ENCODE measurements at regions not wholly inside any gene's neighbourhood (a gene's known extent, or its start where the extent isn't known, plus 50 kb on each side); places are given as distances from the start of the nearest gene placed in this dataset.

GRCh38 chr18:59758106-59758505 is 60.9 kb upstream of the CCBE1 start:
- Histone ChIP-seq H3K36me3 (ENCODE audit: insufficient read depth, insufficient read length, low read length) (no peaks in the 10 kb centered on the region), H3K4me1 (ENCODE audit: insufficient read depth, insufficient read length) (no peaks in the 10 kb centered on the region), H3K9me3 (ENCODE audit: insufficient read depth, low read length) (no peaks in the 10 kb centered on the region), H3K27me3 (ENCODE audit: insufficient read depth, insufficient read length) (no peaks in the 10 kb centered on the region), H3K4me3 (ENCODE audit: insufficient read length, low read depth) (no peak overlapping the region), H3K9ac (ENCODE audit: insufficient read length, low read depth) (no peak overlapping the region)
- no peak for TF ChIP-seq YY1 (IDR thresholded peaks at IDR 0.05; ENCODE audit: insufficient read depth, insufficient read length)
- TF ChIP-seq ZNF274 (IDR thresholded peaks at IDR 0.05; ENCODE audit: low read depth, low read length), result no peak
- no peak for TF ChIP-seq SUZ12 (IDR thresholded peaks at IDR 0.05; ENCODE audit: extremely low read depth, insufficient read depth, insufficient read length)
- DNase-seq (ENCODE audit: low read depth, low spot score), result no peak

GRCh38 chr18:59752666-59753065 is 55.4 kb upstream of the CCBE1 start:
- Histone ChIP-seq H3K4me3 (ENCODE audit: insufficient read length, low read depth) (no peak overlapping the region), H3K36me3 (ENCODE audit: insufficient read depth, insufficient read length, low read length) (no peaks in the 10 kb centered on the region), H3K4me1 (ENCODE audit: insufficient read depth, insufficient read length) (no peaks in the 10 kb centered on the region), H3K9me3 (ENCODE audit: insufficient read depth, low read length) (no peaks in the 10 kb centered on the region), H3K9ac (ENCODE audit: insufficient read length, low read depth) (no peak overlapping the region), H3K27me3 (ENCODE audit: insufficient read depth, insufficient read length) (no peaks in the 10 kb centered on the region)
- DNase-seq (ENCODE audit: low read depth, low spot score), result no peak
- TF ChIP-seq YY1 (IDR thresholded peaks at IDR 0.05; ENCODE audit: insufficient read depth, insufficient read length), result no peak
- TF ChIP-seq ZNF274 (IDR thresholded peaks at IDR 0.05; ENCODE audit: low read depth, low read length), result no peak
- no peak for TF ChIP-seq SUZ12 (IDR thresholded peaks at IDR 0.05; ENCODE audit: extremely low read depth, insufficient read depth, insufficient read length)

GRCh38 chr18:59751186-59751585 is 54.0 kb upstream of the CCBE1 start:
- no peaks in the 10 kb centered on the region for H3K9me3 ChIP-seq (ENCODE audit: insufficient read depth, low read length)
- no peak overlapping the region for H3K9ac ChIP-seq (ENCODE audit: insufficient read length, low read depth)
- no peaks in the 10 kb centered on the region for H3K27me3 ChIP-seq (ENCODE audit: insufficient read depth, insufficient read length)
- no peak for DNase-seq (ENCODE audit: low read depth, low spot score)
- no peaks in the 10 kb centered on the region for H3K4me1 ChIP-seq (ENCODE audit: insufficient read depth, insufficient read length)
- no peaks in the 10 kb centered on the region for H3K36me3 ChIP-seq (ENCODE audit: insufficient read depth, insufficient read length, low read length)
- TF ChIP-seq YY1 (IDR thresholded peaks at IDR 0.05; ENCODE audit: insufficient read depth, insufficient read length) (no peak), ZNF274 (IDR thresholded peaks at IDR 0.05; ENCODE audit: low read depth, low read length) (no peak), SUZ12 (IDR thresholded peaks at IDR 0.05; ENCODE audit: extremely low read depth, insufficient read depth, insufficient read length) (no peak)
- no peak overlapping the region for H3K4me3 ChIP-seq (ENCODE audit: insufficient read length, low read depth)

- no peak for DNase-seq (ENCODE audit: low read depth, low spot score)
These were observed 51.6 kb upstream of the CCBE1 start for GRCh38 chr18:59748628-59749360.

More at GRCh38 chr18:59748628-59749360, 51.6 kb upstream of the CCBE1 start:
- Histone ChIP-seq H3K4me1 (ENCODE audit: insufficient read depth, insufficient read length) (no peaks in the 10 kb centered on the region), H3K36me3 (ENCODE audit: insufficient read depth, insufficient read length, low read length) (no peaks in the 10 kb centered on the region), H3K4me3 (ENCODE audit: insufficient read length, low read depth) (no peak overlapping the region), H3K9me3 (ENCODE audit: insufficient read depth, low read length) (no peaks in the 10 kb centered on the region), H3K27me3 (ENCODE audit: insufficient read depth, insufficient read length) (no peaks in the 10 kb centered on the region), H3K9ac (ENCODE audit: insufficient read length, low read depth) (no peak overlapping the region)
- no peak for TF ChIP-seq YY1 (IDR thresholded peaks at IDR 0.05; ENCODE audit: insufficient read depth, insufficient read length)
- no peak for TF ChIP-seq ZNF274 (IDR thresholded peaks at IDR 0.05; ENCODE audit: low read depth, low read length)
- TF ChIP-seq SUZ12 (IDR thresholded peaks at IDR 0.05; ENCODE audit: extremely low read depth, insufficient read depth, insufficient read length), result no peak

Data from NT2/D1 (cell line).